ENCODE measurements at regions not wholly inside any gene's neighbourhood (a gene's known extent, or its start where the extent isn't known, plus 50 kb on each side); places are given as distances from the start of the nearest gene placed in this dataset.

DNA sequence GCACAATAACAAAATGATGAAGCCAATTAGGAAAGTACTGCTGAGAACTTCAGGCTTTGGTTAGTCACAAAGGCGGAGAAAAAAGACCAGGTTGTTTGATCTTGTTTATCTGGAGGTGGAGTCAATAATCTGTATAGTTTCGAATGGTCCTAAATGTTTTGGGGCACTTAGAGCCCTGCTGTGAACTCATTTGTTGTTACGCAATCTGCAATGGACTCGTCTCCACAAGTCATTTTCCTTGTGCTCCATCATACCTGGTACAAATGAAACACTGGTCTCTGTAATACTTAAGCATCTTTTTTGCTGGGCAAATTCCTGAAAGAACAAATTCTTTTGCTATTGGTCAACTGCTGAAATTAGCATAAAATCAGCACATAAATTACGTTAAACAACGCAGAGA, 430.5 kb downstream of the GATA3 start:
- DNase-seq (ENCODE audit: low read depth) = no peak

GRCh38 chr10:8487346-8487745, 432.9 kb downstream of the GATA3 start:
- no peak for DNase-seq (ENCODE audit: low read depth)

GRCh38 chr10:8489232-8489631, 434.7 kb downstream of the GATA3 start:
- no peak for DNase-seq (ENCODE audit: low read depth)

DNA sequence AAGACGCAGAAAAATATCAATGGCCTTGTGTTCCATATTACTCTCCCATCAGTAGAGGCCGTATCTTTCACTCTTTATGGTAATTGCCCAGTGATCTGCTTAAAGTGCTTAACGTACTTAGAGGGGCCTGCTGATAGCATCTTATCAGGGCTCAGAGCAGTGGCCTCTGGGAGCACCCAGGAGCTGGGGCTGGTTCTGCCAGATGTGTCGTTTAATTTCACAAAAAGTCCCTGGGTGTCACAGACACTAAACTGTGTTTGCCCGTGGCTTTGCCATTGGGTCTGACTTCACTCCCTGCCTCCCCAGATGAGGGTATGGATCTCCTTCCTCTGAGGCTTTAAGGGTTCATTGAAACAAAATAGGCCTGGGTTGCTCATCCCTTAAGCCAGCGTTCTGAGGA, 435.3 kb downstream of the GATA3 start:
- no peak for DNase-seq (ENCODE audit: low read depth)

GRCh38 chr10:8498290-8498689, 443.8 kb downstream of the GATA3 start:
- DNase-seq (ENCODE audit: low read depth) = no peak

DNA sequence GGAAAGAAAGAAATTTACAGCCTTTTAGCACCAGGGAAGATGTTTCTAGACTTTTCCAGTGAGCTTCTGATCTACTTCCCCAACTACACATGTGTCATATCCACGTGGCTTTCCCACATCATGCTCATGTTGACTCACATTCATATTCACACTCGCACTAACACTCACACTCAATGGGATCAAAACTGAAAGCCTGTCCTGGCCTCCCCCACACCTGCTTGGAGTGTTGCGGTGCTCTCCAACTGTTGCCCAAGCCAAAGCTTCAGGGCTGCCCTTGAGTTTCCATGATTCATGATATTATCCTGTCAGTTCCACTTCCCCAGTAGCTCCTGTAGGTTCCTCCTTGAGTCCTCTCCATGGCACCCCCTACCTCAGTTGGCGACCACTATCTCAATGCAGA, 444.4 kb downstream of the GATA3 start:
- DNase-seq (ENCODE audit: low read depth) = no peak

DNA sequence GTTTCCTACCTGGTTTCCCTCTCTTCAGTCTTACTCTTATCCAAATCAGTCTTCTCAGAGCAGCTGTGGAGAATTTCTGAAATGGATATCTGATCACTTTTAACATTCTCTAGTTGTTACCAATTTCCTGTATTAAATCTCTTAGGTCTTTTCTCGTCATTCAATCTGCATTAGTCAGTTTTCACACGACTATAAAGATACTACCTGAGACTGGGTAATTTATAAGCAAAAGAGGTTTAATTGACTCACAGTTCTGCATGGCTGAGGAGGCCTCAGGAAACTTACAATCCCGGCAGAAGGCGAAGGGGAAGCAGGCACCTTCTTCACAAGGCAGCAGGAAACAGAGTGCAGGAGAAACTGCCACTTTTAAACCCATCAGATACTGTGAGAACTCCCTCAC, 444.8 kb downstream of the GATA3 start:
- DNase-seq (ENCODE audit: low read depth) = no peak

GRCh38 chr10:8499752-8500390, 445.4 kb downstream of the GATA3 start:
- no peak for DNase-seq (ENCODE audit: low read depth)

GRCh38 chr10:8502573-8502972, 448.1 kb downstream of the GATA3 start:
- DNase-seq (ENCODE audit: low read depth) = no peak

DNA sequence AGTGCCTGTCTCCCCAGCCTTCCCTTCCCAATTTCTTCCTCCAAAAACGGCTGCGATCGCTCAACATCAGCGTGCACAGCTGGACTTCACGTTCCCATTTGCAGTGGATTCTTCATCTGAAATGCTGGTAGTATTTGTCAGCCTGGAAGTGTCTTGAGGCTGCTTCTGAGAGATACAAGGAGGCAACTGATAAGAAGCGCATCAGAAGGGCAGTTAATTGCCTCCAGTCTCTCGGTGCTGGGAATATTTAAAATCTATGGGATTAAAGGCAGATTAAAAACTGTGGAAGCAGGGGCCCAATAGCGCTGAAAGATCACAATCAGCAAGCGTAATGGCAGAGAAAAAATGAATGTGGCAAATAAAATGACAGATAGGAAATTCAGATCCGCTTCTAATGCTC, 450.0 kb downstream of the GATA3 start:
- DNase-seq (ENCODE audit: low read depth) = no peak

DNA sequence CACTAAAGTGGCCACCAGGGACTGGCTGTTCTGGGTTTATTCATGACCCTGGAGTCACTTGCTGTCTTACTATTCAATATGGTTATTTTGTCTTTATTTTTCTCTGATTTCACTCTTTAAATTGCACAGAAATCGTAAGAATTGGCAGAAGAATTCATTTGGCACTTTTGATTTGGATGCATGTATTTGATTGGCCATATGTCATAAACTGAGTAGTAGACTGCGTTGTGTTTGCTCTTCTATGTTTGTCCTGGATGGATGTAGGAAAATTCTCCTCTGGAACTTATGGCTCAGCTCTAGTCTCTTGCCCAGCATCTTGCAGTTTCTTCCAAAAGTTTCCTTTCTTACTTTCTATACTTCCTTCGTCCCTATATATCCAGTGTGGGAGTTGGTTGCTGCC, 452.7 kb downstream of the GATA3 start:
- DNase-seq (ENCODE audit: low read depth) = no peak

GRCh38 chr10:8508882-8509281, 454.4 kb downstream of the GATA3 start:
- no peak for DNase-seq (ENCODE audit: low read depth)

DNA sequence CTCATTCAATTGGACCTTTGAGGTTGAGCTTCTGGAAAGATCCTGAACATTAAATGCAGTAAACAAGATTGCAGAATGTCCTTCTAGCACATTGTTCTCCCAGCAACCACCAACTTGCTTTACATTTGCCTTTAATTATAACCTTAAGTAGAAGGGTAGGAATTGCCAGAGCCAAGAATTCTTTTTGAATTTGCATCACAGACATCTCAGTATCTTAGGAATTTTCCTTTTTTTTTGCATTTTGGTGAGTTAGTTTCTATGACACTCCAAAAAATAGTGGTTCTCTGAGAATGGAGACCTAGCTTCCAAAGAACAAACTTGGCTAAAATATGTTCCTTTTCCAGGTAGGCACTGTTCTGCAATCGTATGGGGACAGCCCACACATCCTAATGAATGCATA, 456.0 kb downstream of the GATA3 start:
- no peak for DNase-seq (ENCODE audit: low read depth)

- DNase-seq (ENCODE audit: low read depth) = no peak
Measured at GRCh38 chr10:8511026-8511425, 456.5 kb downstream of the GATA3 start.

- no peak for DNase-seq (ENCODE audit: low read depth)
Measured at GRCh38 chr10:8513155-8514147, 459.0 kb downstream of the GATA3 start.

DNA sequence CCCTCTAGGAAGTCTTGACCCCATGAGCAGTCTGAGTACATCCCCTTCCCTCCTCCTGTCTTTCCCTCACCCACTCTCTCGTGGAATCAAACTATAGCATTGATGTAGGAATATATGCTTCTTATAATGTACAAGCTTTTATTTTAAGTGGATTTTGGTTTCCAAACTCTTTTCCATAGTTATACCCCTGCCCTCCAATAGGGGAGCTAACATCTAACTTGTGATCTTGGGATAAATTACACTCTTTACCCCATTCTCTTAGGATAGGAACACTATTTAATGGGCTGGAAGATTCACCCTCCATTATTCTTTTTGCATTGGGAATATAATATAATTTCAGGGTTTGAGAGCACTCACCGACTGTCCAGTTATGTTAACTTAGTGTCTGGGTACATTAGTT, 465.9 kb downstream of the GATA3 start:
- DNase-seq (ENCODE audit: low read depth) = no peak

- DNase-seq (ENCODE audit: low read depth) = no peak
Measured at GRCh38 chr10:8527773-8528172, 473.3 kb downstream of the GATA3 start.

DNA sequence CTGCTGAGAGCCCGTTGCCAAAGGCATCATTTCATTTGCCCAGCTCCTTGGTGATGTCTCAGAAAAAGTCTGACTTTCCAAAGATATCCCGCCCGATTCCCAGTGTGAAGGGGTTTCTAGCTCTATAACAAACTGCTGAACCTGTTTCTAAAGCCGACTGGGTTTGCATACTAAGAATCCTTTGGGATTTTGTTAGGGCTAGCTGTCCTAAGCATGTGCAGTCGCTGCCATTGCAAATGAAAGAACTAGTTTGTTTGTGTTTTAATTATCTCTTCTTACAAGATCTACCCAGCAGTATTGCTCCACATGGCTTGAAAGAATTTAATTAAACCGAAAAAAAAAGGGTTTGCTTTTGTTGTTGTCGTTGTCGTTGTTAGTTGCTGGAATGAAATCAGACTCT, 476.6 kb downstream of the GATA3 start:
- DNase-seq (ENCODE audit: low read depth) = no peak

DNA sequence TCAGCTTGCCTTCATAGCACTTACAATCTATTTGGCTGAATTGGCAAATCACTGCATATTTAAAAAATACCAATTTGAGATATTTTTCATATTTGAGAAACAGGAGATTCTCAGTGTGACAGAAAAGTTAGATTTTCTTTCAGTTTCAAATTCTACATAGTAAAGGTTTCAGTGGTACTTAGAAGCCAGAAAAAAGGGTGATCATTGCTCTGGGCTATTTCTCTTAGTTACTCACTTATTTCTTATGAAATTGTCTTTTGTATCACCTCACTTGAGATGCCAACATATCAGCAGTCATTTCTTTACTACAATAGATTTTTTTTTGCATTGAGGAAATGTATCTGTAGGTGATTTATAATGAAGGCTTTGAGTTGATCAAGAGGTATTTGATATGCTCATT, 478.2 kb downstream of the GATA3 start:
- DNase-seq (ENCODE audit: low read depth) = no peak

GRCh38 chr10:8533462-8533861, 479.0 kb downstream of the GATA3 start:
- DNase-seq (ENCODE audit: low read depth) = no peak

GRCh38 chr10:8534096-8534495, 479.6 kb downstream of the GATA3 start:
- DNase-seq (ENCODE audit: low read depth) = no peak

DNA sequence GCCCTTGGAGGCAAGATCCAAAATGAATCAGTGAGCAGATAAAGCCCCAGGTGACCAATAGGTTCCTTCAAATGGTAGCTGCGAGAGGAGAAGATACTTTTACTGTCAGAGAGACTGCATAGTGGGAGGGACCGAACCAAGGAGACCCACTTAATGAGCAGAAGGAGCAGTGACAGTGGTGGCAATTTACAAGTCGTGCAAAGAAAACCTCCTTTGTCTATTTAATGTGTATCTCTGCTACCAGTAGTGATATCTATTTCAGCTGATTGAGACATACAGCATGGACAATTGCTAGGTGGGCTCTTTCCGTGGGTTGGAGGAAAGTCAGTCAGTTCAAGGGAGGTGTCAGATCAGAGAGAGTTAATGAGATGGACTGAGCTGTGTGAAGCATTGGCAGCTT, 480.4 kb downstream of the GATA3 start:
- no peak for DNase-seq (ENCODE audit: low read depth)

- DNase-seq (ENCODE audit: low read depth) = no peak
Measured at GRCh38 chr10:8539056-8539455, 484.6 kb downstream of the GATA3 start.
